Stimulated activated CD8-positive, alpha-beta memory T cell treated with anti-CD3 and anti-CD28 coated beads, Interleukin-2, amount 100 ng/mL, for 1 hour (primary cell): ENCODE measurements at regions not wholly inside any gene's neighbourhood (a gene's known extent, or its start where the extent isn't known, plus 50 kb on each side); places are given as distances from the start of the nearest gene placed in this dataset.
A peak's percentile ranks its signal among the peaks of the same experiment; 100 is the strongest.

ENCODE experiments used
- DNase-seq, 2 donors: peaks; one replicate each; pipeline ENCODE4 v3.0.0-alpha.2; 2020; ENCODE audit warnings: low read depth in 2 of 2

GRCh38 chr16:16788004-16788403 lies 409.1 kb downstream of the NPIPA7 start:
- DNase-seq = no peak

- DNase-seq = no peak
These were observed 411.7 kb downstream of the NPIPA7 start for GRCh38 chr16:16790597-16790996.

- no peak for DNase-seq
These were observed 412.1 kb downstream of the NPIPA7 start for GRCh38 chr16:16791051-16791450.

- no peak for DNase-seq
These were observed 418.3 kb downstream of the NPIPA7 start for GRCh38 chr16:16797239-16797638.

GRCh38 chr16:16798504-16798903 lies 419.6 kb downstream of the NPIPA7 start:
- no peak for DNase-seq

- DNase-seq = no peak
These were observed 426.9 kb downstream of the NPIPA7 start for GRCh38 chr16:16805809-16806208.

- no peak for DNase-seq
These were observed 436.7 kb downstream of the NPIPA7 start for GRCh38 chr16:16815641-16816040.

- DNase-seq = no peak
These were observed 438.3 kb downstream of the NPIPA7 start for GRCh38 chr16:16817196-16817595.

- DNase-seq = no peak
These were observed 442.3 kb downstream of the NPIPA7 start for GRCh38 chr16:16821261-16821660.

- no peak for DNase-seq
These were observed 450.0 kb downstream of the NPIPA7 start for GRCh38 chr16:16828913-16829398.

GRCh38 chr16:16830401-16830800 lies 451.5 kb downstream of the NPIPA7 start:
- DNase-seq = no peak

- DNase-seq = no peak
These were observed 452.0 kb downstream of the NPIPA7 start for GRCh38 chr16:16830973-16831372.

GRCh38 chr16:16833165-16833564 lies 454.2 kb downstream of the NPIPA7 start:
- DNase-seq = no peak

- DNase-seq = no peak
These were observed 471.3 kb downstream of the NPIPA7 start for GRCh38 chr16:16850274-16850673.

GRCh38 chr16:16857012-16857411 lies 478.1 kb downstream of the NPIPA7 start:
- DNase-seq = no peak

- DNase-seq = no peak
These were observed 478.8 kb downstream of the NPIPA7 start for GRCh38 chr16:16857603-16858283.

GRCh38 chr16:16861546-16861945 lies 482.6 kb downstream of the NPIPA7 start:
- DNase-seq = peak; percentile 10 to 22

GRCh38 chr16:16863672-16864071 lies 484.7 kb downstream of the NPIPA7 start:
- DNase-seq = no peak

GRCh38 chr16:16864536-16864935 lies 485.6 kb downstream of the NPIPA7 start:
- no peak for DNase-seq

- no peak for DNase-seq
These were observed 486.4 kb downstream of the NPIPA7 start for GRCh38 chr16:16865374-16865773.

- DNase-seq = no peak
These were observed 489.0 kb downstream of the NPIPA7 start for GRCh38 chr16:16867973-16868372.

- no peak for DNase-seq
These were observed 489.8 kb downstream of the NPIPA7 start for GRCh38 chr16:16868727-16869126.

- DNase-seq = no peak
These were observed 490.8 kb downstream of the NPIPA7 start for GRCh38 chr16:16869746-16870145.

GRCh38 chr16:16871196-16871595 lies 492.3 kb downstream of the NPIPA7 start:
- no peak for DNase-seq
